ENCODE measurements at regions not wholly inside any gene's neighbourhood (a gene's known extent, or its start where the extent isn't known, plus 50 kb on each side); places are given as distances from the start of the nearest gene placed in this dataset.
"Not testable (repeated sequence)": the region's sequence is repeated elsewhere in the genome, so short reads cannot be mapped to it uniquely, and the experiment has no call there.

DNA sequence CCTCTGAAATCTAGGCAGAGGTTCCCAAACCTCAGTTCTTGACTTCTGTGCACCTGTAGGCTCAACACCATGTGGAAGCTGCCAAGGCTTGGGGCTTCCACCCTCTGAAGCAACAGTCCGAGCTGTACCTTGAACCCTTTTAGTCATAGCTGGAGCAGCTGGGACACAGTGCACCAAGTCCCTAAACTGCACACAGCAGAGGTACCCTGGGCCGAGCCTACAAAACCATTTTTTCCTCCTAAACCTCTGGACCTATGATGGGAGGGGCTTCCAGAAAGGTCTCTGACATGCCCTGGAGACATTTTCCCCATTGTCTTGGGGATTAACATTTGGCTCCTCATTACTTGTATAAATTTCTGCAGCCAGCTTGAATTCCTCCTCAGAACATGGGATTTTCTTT lies 168.8 kb downstream of the TLE3 start:
- not testable (repeated sequence) for DNase-seq

GRCh38 chr15:69929905-69930630 lies 167.6 kb downstream of the TLE3 start:
- DNase-seq: no peak

DNA sequence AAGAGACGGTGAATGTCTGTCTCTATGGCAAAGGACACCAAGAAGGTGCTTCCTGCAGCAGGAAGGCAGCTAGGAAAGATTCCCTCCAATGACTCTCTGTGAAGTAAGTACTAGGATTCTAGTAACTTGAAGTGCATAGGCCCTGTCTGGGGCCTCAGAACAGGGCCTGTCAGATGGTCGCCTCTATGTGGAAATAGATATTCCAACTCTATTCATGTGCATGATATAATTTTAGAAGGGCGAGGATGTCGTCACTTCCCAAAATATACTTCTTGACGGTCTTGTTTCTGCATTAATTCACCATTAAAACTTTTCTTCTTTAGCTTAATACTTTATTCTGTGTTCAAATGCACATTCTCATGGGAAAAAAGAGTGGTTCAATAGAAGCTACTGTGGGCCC lies 167.0 kb downstream of the TLE3 start:
- DNase-seq: no peak

GRCh38 chr15:69931156-69931555 lies 166.6 kb downstream of the TLE3 start:
- DNase-seq: no peak

DNA sequence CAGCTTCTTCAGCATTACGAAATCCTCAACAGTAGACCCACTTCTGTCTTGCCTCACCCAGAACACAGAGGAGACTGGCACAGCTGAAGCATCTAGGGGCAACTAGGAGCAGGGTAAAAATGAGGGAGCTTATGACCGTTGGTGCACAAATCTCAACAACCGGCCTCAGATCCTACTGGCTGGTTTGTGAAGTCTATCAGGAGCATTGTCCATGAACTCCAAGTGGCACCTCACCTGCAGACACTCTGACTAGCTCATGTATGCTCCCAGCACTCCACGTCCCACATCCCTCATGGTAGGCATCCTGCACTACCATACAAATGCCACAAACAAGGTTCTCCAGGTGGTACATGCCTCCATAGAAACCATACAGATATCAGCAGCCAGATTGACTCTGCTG lies 163.1 kb downstream of the TLE3 start:
- no peak for DNase-seq

GRCh38 chr15:69939513-69940440 lies 157.9 kb downstream of the TLE3 start:
- no peak for DNase-seq

DNA sequence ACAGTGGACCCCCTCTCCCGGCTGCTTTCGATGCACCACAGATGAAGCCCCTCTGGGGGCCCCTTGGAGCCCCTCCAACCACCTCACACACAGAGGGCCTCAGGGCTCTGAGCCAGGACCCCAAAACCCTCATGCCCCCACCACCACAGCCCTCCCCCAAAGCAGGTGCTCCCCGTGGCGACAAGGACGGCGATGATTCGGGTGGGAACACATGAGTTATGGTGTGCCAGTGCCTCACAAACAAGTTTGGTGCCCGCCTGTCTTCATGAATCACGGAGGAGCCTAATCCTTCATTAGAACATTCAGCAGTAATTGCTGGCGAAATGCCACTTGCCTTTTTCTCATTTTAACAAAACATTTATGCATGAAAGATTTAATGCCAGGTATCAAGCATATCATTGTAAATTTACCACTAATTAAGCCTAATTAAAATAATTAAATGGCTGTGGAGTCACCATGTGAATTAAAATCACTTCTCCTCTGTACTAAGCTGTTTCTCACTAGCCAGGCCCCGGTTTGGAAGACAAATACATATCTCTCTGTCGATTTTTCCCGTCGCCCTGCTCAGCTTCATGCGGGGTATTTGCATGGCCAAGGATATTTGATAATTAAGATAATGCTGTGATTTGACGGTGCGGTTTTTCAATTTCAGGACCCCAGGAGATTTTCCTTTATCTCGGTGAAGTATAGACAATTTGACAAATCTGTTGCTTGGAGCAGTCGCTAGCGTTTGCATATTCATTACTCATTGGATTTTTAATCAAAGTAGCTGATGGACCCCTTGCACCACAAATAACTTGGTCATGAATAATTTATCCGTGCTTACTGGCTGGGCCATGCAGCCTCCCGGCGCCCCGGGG lies 157.0 kb downstream of the TLE3 start:
- DNase-seq: no peak

- no peak for DNase-seq
Observed at GRCh38 chr15:69941301-69941605, 156.5 kb downstream of the TLE3 start.

GRCh38 chr15:69941706-69942495 lies 155.8 kb downstream of the TLE3 start:
- no peak for DNase-seq

- no peak for DNase-seq
Observed at GRCh38 chr15:69943637-69944036, 154.1 kb downstream of the TLE3 start.

- DNase-seq: no peak
Observed at GRCh38 chr15:69945729-69946128, 152.0 kb downstream of the TLE3 start.

DNA sequence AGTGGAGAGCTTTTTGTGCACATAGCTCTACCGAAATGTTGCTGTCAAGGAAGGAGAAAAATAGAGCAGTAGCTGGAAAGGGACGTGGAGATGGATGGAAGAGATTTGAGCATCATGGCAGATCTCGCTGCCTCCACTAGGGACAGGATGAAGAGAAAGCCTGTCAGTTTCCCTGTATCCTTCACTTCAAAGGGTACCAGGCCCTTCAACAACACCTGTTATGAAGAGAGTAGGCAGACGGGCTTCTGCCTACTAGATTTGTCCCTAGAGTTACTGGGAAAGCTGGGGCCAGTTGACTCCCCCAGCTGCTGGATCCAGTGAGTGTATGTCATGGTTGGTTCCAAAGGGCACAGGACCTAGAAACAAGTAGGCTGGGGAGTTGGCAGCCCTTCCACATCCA lies 150.8 kb downstream of the TLE3 start:
- DNase-seq: no peak

- peak; percentile 12 for DNase-seq
Observed at GRCh38 chr15:69947394-69947793, 150.3 kb downstream of the TLE3 start.

DNA sequence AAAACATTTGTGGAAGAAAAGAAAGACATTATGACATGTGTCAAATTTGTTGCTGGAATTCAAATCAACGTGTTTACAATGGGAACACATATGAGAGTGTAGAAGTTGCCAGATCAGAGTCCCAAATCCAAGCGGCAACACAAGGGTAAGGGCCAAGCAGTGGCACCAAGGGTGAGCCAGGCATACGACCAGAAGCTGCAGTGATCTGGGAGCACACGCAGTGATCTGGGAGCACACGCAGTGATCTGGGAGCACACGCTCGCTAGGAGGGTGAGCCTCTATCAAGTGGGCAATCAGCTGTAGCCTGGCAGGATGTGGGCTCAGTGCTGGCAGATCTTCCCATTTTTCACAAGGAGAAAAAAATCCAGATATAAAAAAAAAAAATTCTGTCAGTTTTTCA lies 148.2 kb downstream of the TLE3 start:
- no peak for DNase-seq

GRCh38 chr15:69951256-69951897 lies 146.3 kb downstream of the TLE3 start:
- no peak for DNase-seq

DNA sequence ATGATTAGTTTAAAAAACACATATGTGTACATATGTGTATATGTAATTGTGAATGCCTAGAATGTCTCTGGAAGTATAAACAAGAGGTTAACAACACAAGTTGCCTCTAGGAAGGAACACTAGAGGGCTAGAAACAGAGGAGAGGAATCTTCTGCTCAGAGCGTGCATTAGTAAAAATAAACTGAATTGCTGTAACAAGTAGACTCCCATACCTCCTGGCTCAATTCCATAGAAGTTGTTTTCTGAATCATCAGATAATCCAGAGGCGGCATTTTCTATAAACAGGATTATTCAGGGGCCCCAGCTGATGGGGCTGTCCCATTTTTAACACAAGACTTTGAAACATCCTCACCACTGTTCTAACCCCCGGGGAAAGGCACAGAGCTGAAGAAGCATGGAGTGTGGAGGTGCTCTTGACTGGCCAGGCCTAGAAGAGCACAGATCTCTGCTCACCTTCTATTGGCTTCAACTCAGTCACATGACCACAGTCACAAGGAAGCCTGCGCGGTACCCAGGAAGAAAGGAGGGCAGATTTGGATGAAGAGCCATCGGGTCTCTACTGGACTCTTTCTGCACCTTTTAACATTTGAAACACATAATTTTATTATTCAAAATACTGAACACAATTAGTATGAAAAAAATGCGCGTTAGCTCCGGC lies 145.7 kb downstream of the TLE3 start:
- DNase-seq: no peak

DNA sequence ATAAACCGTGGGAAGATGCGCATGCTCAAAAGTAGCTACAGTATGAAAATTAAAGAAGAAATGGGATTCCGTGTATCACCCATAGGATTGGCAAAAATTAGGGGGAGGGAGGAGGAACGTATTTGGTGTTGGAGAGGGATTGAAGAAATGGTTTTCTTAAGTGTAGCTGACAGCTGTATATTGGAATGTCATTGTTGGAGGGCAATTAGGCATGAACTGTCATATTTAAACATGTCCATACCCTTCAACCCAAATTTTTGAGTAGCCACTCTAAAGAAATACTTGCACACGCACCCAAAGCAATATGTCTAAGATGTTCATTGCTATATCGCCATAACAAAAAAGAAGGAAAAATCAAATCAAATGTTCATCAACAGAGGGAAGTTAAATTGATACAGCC lies 144.7 kb downstream of the TLE3 start:
- no peak for DNase-seq

- no peak for DNase-seq
Observed at GRCh38 chr15:69953816-69954215, 143.9 kb downstream of the TLE3 start.

DNA sequence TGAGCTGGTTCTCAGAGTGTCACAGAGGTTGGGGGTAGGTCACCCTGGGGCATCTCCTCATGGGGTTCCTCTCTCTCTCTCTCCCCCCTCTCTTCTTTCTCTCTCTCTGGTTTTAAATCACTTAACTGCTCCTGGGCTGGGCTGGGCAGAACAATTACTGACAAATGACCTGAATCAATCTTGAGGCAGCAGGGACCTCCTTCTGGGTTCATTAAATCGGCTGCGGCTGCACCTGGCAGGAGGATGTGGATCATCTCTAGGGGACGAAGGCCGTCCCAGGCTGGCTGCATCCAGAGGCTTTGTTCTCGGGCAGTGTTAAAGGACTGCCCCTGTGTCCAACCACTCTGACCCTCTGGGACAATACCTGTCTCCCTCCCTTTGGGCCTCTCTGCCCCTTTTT lies 143.1 kb downstream of the TLE3 start:
- DNase-seq: no peak

- no peak for DNase-seq
Observed at GRCh38 chr15:69955240-69955894, 142.3 kb downstream of the TLE3 start.

GRCh38 chr15:69956417-69956816 lies 141.3 kb downstream of the TLE3 start:
- DNase-seq: no peak
